Gastrocnemius medialis (tissue), 4 donors: ENCODE measurements at regions not wholly inside any gene's neighbourhood (a gene's known extent, or its start where the extent isn't known, plus 50 kb on each side); places are given as distances from the start of the nearest gene placed in this dataset.

Experiments
- ATAC-seq, 2 donors: fragments of 150-250 bp; one replicate each; pipeline ENCODE4 v1.9.1; 2016
- DNase-seq, 2 donors: peaks; one replicate each; pipeline ENCODE4 v3.0.0-alpha.2; 2019
- H3K27ac ChIP-seq, 4 donors: fragments of 200-600 bp; sonication (generic); 1 replicate in 1 of 4; 2 replicates in 3 of 4; pipeline ENCODE4 v1.5.1; 2016 to 2018; ENCODE audit warnings: mild to moderate bottlenecking in 2 of 4, moderate library complexity in 1 of 4
- H3K27me3 ChIP-seq, 3 donors: fragments of 200-600 bp; sonication (generic) in 2 of 3; 1 replicate in 1 of 3; 2 replicates in 2 of 3; pipeline versions ENCODE4 v1.5.1 to v1.6.0; 2016 to 2019; ENCODE audit warnings: mild to moderate bottlenecking in 1 of 3, moderate library complexity in 1 of 3
- H3K36me3 ChIP-seq, 2 donors: fragments of 200-600 bp; sonication (generic) in 1 of 2; one replicate each; pipeline ENCODE4 v1.5.1; 2017 to 2018
- H3K4me1 ChIP-seq, 2 donors: fragments of 200-600 bp; sonication (generic) in 1 of 2; one replicate each; pipeline ENCODE4 v1.5.1; 2016 to 2017; ENCODE audit warnings: mild to moderate bottlenecking in 2 of 2
- H3K4me3 ChIP-seq, 4 donors: fragments of 200-600 bp; sonication (generic) in 3 of 4; 1 replicate in 1 of 4; 2 replicates in 3 of 4; pipeline ENCODE4 v1.5.1; 2016 to 2019; ENCODE audit warnings: mild to moderate bottlenecking in 2 of 4
- H3K9me3 ChIP-seq, 3 donors: fragments of 200-600 bp; sonication (generic) in 2 of 3; 1 replicate in 1 of 3; 2 replicates in 2 of 3; pipeline ENCODE4 v1.5.1; 2016 to 2019
- POLR2A ChIP-seq, 2 donors: fragments of 450-650 bp; IDR thresholded peaks; one replicate each; pipeline ENCODE4 v1.6.1; 2017; ENCODE audit warnings: antibody characterized with exemption in 2 of 2, mild to moderate bottlenecking in 2 of 2, moderate library complexity in 2 of 2
- in situ Hi-C, 4 donors: fragments of 200-750 bp; cut with MboI; loops; one replicate each; pipeline versions ENCODE4 v1.15.0 to v1.8.0; 2017; ENCODE audit warnings: low sequenced_read_pairs in 4 of 4
- intact Hi-C: fragments of 100-400 bp; cut with DNase I; formaldehyde crosslinking; loops from one replicate; pipeline ENCODE4 v1.15.1; 2023; ENCODE audit warnings: low total_unique reads
- TF ChIP-seq, protein P1 (sequence below), 5 experiments: fragments of 450-650 bp in 3 of 5; fragments of 200-600 bp in 2 of 5; sonication (generic) in 2 of 5; IDR thresholded peaks in 4 of 5; conservative IDR thresholded peaks in 1 of 5; 1 replicate in 4 of 5; 2 replicates in 1 of 5; pipeline ENCODE4 v1.5.1; 2016 to 2019; ENCODE audit warnings: antibody characterized with exemption in 5 of 5, mild to moderate bottlenecking in 3 of 5, moderate library complexity in 3 of 5

- Histone ChIP-seq H3K9me3 (no peaks in the 10 kb centered on the region), H3K27ac (no peak overlapping the region), H3K27me3 (no peaks in the 10 kb centered on the region), H3K36me3 (no peaks in the 10 kb centered on the region), H3K4me1 (no peaks in the 10 kb centered on the region), H3K4me3 (no peak overlapping the region)
- intact Hi-C loops (no loop called here), in situ Hi-C loops (no loop called here)
- DNase-seq (no peak), ATAC-seq (no peak)
- TF ChIP-seq POLR2A (IDR thresholded peaks at IDR 0.05) = no peak
- TF ChIP-seq, protein P1, sequence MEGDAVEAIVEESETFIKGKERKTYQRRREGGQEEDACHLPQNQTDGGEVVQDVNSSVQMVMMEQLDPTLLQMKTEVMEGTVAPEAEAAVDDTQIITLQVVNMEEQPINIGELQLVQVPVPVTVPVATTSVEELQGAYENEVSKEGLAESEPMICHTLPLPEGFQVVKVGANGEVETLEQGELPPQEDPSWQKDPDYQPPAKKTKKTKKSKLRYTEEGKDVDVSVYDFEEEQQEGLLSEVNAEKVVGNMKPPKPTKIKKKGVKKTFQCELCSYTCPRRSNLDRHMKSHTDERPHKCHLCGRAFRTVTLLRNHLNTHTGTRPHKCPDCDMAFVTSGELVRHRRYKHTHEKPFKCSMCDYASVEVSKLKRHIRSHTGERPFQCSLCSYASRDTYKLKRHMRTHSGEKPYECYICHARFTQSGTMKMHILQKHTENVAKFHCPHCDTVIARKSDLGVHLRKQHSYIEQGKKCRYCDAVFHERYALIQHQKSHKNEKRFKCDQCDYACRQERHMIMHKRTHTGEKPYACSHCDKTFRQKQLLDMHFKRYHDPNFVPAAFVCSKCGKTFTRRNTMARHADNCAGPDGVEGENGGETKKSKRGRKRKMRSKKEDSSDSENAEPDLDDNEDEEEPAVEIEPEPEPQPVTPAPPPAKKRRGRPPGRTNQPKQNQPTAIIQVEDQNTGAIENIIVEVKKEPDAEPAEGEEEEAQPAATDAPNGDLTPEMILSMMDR (IDR thresholded peaks at IDR 0.05 in 4 of 5, conservative IDR thresholded peaks at IDR 0.05 in 1 of 5) = no peak
These were observed 124.4 kb downstream of the TMA16 start for GRCh38 chr4:163618845-163619244.

DNA sequence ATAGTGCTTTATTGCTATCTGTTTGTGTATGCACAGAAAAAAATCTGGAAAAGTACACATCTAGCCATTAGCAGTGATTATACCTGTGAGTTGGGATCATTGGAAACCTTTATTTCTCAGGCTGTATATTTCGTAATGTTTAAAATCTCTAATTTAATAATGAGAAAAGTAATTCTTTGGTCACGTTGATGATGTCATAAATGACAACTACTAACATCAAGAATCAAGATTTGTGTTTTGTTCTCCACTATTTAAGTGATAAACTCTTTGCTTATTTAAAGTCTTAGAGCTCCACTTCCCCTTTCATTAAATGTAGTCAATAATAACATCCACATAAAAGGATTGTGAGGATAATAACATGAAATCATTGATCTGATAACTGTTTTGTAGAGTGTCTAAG, 126.2 kb downstream of the TMA16 start:
- Histone ChIP-seq H3K36me3 (no peaks in the 10 kb centered on the region), H3K9me3 (no peaks in the 10 kb centered on the region), H3K27ac (no peak overlapping the region), H3K27me3 (no peaks in the 10 kb centered on the region), H3K4me1 (no peaks in the 10 kb centered on the region), H3K4me3 (no peak overlapping the region)
- ATAC-seq = no peak
- DNase-seq = no peak
- no peak for TF ChIP-seq POLR2A (IDR thresholded peaks at IDR 0.05)
- TF ChIP-seq, protein P1 (IDR thresholded peaks at IDR 0.05 in 4 of 5, conservative IDR thresholded peaks at IDR 0.05 in 1 of 5) = no peak
- intact Hi-C loops (no loop called here), in situ Hi-C loops (no loop called here)

GRCh38 chr4:163621821-163622220, 127.3 kb downstream of the TMA16 start:
- no peaks in the 10 kb centered on the region for H3K27me3 ChIP-seq
- no peaks in the 10 kb centered on the region for H3K9me3 ChIP-seq
- no peak for DNase-seq
- intact Hi-C loops (no loop called here), in situ Hi-C loops (no loop called here)
- no peak overlapping the region for H3K4me3 ChIP-seq
- TF ChIP-seq, protein P1 (IDR thresholded peaks at IDR 0.05 in 4 of 5, conservative IDR thresholded peaks at IDR 0.05 in 1 of 5) = no peak
- no peak for TF ChIP-seq POLR2A (IDR thresholded peaks at IDR 0.05)
- no peak overlapping the region for H3K27ac ChIP-seq
- H3K4me1 ChIP-seq = no peaks in the 10 kb centered on the region
- no peaks in the 10 kb centered on the region for H3K36me3 ChIP-seq
- ATAC-seq = no peak

DNA sequence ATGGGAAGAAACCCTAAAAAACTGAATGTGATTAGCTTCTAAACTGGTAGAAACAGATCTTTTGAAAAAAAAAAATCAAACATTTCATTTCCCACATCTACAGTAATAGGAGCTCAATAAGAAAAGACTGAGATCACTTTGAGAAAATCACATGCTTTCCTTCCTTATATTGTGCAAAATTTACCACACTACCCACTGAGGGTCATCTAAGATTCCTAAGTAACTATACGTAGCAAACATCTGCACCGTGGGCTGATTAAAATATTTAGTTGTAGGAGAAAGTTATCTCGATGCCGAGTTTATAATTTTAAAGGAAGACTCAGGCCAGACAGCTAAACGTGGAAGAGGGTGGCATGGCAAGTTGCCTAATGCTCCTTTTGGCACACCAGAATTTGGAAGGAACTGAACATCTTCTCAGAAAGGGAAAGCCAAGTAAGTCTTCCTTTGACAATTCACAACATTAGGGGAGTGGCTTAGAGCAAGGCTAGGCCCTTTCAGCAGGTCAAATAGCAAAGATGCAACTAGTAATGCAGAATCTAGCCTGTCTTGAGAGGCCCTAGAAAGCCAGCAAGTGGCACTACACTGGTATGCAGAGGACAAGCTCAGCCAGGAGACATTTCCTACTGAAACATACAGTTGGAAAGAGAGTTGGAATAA, 128.0 kb downstream of the TMA16 start:
- in situ Hi-C loops = no loop called here
- TF ChIP-seq POLR2A (IDR thresholded peaks at IDR 0.05) = no peak
- TF ChIP-seq, protein P1 (IDR thresholded peaks at IDR 0.05 in 4 of 5, conservative IDR thresholded peaks at IDR 0.05 in 1 of 5) = no peak
- ATAC-seq (no peak), DNase-seq (no peak)
- no peak overlapping the region for H3K27ac ChIP-seq
- H3K9me3 ChIP-seq = no peaks in the 10 kb centered on the region
- H3K27me3 ChIP-seq = no peaks in the 10 kb centered on the region
- intact Hi-C loops = no loop called here
- no peaks in the 10 kb centered on the region for H3K4me1 ChIP-seq
- no peak overlapping the region for H3K4me3 ChIP-seq
- H3K36me3 ChIP-seq = no peaks in the 10 kb centered on the region

- no peaks in the 10 kb centered on the region for H3K9me3 ChIP-seq
- no peaks in the 10 kb centered on the region for H3K27me3 ChIP-seq
- TF ChIP-seq POLR2A (IDR thresholded peaks at IDR 0.05) = no peak
- TF ChIP-seq, protein P1 (IDR thresholded peaks at IDR 0.05 in 4 of 5, conservative IDR thresholded peaks at IDR 0.05 in 1 of 5) = no peak
- H3K4me3 ChIP-seq = no peak overlapping the region
- H3K27ac ChIP-seq = no peak overlapping the region
- intact Hi-C loops = no loop called here
- H3K36me3 ChIP-seq = no peaks in the 10 kb centered on the region
- H3K4me1 ChIP-seq = no peaks in the 10 kb centered on the region
- ATAC-seq (no peak), DNase-seq (no peak)
- in situ Hi-C loops = no loop called here
These were observed 129.3 kb downstream of the TMA16 start for GRCh38 chr4:163623787-163624186.
